ENCODE measurements at regions not wholly inside any gene's neighbourhood (a gene's known extent, or its start where the extent isn't known, plus 50 kb on each side); places are given as distances from the start of the nearest gene placed in this dataset.
"Not testable (repeated sequence)": the region's sequence is repeated elsewhere in the genome, so short reads cannot be mapped to it uniquely, and the experiment has no call there.

DNA sequence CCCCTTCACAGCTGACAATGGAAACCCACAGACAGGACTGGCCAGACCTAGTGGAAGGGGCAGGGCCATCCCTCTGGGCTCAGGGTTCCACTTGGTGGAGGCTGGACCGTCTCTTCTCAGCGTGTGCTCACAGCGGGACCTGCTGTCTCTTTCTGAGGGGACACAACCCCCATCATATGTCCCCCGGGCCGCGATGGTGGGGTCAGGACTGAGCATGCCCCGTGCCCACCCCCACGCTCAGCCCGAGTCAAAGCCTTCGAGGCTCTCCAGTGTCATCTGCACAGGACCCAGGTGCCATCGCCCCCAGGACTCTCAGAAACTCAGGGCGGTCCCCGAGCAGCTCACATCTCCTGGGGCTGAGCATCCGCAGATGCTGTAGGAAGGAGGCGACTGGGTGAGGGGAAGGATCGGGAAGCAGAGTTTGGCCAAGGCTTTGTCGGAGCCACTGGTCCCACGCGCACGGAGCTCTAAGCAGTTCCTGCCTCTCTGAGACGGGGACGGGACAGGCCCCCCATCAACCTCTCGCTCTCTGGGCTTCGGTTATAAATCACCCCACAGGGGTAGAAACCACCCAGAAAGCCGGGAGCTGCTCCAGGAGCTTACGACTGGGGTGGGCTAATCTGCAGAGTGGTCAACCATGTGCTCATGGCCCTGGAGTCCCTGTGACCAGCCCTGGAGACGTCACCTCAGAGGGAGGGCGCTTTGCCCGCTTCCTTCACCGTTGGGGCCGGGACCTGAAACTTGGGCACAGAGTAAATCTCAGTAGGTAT, 183.4 kb upstream of the SULF2 start:
- no peak for DNase-seq (ENCODE audit: low read depth in 2 of 2)

DNA sequence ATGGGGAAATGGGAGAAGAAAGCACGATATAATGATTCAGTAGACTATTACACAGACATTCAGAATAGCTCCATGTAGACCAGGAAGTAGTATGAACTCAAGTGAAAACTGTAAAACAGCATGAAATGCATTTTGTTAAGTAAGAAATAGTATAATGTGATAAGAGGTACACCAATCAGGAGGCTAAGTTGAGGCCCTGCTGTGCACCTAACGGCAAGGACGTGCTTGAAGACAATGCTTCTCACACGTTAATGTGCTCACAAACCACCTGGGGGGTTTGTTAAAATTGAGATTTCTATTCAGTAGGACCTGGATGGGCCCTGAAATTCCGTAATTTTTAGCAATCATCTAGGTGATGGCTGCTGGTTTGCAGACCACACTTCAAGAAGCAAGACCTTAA, 178.9 kb upstream of the SULF2 start:
- DNase-seq (ENCODE audit: low read depth in 2 of 2) = no peak

DNA sequence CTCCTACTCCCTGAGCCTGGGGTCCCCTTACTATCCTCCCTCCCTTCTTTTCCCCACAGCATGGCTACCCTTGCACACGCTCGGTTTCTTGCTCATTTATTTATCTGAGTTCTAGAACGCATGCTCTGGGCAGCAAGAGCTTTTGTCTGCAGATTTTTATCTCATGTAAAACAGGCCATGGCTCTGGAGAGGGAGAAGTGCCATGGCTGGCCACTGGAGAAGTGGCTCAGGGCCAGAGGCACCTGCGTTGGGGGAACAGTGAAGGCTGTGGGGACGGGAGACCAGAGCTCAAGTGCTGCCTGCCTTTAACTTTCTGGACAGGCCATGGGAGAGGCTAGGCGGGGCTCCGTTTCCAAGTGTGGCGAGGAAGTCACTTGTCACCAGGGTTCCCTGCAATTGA, 177.7 kb upstream of the SULF2 start:
- no peak for DNase-seq (ENCODE audit: low read depth in 2 of 2)

DNA sequence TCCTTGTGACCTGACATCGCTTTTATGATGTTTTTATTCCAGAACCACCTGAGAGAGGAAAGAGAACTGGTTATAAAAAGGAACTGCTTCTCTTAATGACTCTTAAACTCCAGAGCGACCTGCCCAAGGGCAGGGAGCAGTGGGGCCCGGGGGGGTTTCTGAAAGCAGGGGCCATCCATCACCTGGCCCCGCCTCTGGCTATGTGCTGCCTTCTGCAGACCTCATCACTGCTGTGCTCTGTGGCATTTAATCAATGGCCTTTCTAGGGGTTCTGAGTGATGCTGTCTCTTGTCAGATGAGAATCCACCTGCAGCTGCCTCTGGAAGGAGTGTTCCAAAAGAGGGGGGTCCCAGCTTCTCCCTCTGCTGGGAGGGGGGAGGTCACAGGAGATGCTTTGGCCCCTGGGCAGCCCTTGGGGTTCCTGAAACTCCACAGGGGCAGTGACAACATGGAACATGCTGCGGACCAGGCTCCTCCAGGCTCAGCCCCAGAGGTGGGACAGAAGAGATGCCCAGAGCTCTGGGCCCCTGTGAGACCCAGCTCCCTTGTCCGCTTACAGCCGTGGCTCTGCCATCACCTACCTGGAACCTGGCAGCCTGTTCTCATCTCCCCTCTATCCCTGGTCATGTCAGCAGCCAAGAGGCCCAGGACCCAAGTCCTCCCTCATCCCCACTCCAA, 177.1 kb upstream of the SULF2 start:
- no peak for DNase-seq (ENCODE audit: low read depth in 2 of 2)

DNA sequence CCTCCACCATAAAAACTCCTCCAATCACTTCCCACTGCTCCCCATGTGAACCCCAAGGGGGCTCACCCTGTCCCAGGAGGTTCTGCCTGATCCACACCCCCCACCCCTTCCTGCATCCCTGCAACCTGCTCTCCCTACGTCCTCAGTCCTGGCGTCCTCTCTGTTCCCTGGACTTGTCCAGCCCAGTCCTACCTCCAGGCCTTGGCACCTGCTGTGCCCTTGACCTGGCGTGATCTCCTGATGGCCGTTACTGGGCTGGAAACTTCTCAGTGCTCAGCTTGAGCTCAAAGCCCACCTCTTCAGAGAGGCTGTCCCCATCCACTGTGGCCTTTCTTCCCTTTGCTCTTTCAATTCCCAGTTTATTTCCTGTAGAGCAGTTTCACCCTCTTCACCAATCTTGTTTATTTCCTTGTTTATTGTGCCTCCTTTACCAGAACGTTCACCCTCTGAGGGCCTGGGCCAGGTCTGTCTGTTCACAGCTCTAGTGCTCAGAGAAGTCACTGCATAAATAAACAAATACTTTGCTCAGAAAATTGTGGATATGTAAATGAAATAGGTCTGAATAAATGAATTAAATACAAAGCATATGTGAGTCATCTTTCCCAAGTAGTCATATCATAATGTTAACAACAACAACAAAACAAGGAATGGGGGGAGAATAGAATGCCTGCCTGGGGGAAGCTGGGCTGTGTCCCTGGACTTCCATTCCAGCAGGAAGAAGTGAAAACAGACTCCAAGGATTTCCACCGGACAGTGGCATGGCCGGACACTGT, 175.7 kb upstream of the SULF2 start:
- no peak for DNase-seq (ENCODE audit: low read depth in 2 of 2)

DNA sequence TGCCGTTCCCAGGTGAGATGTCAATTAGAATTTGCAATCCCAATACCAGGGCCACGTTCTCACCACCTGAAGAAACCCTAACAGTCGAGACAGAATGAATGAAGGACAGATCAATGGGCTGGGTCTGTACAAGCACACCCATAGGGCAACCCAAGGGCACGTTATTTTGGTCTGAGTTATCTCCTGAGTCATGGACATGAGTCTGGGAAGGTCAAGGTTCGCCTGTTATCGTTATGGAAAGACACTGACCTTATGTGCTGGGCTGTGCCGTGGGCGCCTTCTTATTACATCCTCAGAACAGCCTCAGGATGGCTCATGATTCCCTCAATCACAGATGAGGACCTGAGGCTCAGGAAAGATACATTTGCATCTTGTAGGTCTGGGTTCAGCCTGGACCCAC, 175.0 kb upstream of the SULF2 start:
- DNase-seq (ENCODE audit: low read depth in 2 of 2) = no peak

DNA sequence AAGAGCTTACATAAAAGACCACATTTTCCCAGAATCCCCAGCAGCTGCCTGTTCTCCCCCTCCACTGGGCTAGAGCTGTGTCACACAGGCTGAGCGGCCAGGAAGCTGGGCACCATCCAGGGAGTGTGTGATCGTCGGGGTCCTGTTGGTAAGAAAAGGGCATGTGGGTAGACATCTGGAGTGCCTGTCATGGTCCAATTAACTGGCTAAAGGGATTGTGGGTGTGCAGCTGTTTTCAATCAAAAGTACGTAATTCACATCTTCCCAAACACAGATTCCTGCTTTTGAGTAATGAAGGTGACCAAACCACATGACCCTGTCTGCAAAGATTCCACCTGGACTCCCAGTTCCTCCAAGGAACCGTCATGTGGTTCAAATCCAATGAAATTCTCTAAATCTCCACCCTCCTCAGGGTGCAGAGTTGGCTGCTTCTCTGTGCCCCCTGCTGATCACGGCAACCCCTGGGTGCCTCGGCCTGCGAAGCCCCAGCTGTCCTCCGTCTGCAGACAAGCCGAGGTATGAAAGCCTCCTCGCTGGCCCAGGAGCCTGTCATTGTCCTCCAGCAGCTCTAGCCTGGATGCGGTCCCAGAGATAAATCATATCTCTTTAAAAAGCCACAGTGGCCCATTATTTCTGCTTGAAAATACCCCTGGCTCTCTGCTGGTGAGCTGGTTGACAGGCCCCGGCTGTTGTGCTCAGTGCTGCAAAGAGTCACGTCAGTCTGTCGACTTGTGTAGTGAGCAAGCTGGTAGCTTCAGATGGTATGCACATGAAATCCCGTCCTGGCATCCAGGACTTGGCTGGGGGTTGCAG, 172.9 kb upstream of the SULF2 start:
- not testable (repeated sequence) for DNase-seq (ENCODE audit: low read depth in 2 of 2)

DNA sequence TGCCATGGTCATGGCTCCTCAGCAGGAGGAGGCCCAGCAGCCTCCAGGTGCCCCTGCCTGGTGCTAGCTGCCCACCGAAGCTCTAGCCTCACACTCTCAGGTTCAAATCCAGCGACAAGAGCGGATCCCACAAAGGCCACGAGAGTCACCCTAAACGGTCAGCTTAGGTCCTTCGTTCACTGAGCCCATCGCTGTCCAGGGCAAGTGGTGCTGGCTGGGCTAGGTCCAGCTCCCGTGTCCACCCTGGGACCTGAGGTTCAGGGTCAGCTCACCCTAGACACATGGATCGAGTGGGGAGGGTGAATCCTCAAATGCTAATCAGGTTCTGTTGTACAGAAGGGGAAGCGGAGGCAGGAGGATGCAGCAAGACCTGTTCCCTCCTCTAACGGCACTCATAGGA, 171.9 kb upstream of the SULF2 start:
- DNase-seq (ENCODE audit: low read depth in 2 of 2) = no peak

DNA sequence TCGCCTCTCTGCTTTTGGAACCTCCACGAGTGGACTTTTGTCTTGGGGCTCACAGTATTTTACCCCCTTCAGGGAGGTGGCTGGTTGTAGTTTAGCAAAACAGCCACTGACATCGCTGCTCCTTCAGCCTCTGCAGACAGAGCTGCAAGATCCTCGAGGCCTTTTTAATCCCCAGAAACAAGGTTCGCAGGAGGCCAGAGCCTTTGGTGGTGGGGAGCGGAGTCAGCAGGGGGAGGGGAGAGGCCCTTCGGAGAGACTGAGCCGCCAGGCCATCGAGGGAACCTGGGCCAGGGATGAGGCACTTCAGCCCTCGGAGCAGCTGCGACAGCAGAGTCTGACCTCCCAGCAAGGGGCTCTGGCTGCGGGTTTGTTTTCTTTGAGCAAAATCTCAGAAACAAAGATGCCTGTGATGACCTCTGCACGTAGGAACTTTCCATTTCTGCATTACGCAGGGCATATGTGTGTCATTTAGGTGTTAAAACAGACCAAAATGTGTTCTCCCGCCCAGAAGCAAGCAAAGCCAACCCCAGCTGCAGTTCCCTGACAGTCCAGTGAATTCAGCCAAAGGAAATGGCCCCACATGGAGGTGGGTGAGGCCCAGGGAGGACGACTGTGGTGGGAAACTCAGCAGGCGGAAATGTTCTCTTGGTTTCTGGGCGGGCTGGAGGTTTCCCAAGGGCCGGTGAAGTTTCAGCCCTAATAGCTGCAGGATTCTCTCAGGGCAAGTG, 171.2 kb upstream of the SULF2 start:
- no peak for DNase-seq (ENCODE audit: low read depth in 2 of 2)

DNA sequence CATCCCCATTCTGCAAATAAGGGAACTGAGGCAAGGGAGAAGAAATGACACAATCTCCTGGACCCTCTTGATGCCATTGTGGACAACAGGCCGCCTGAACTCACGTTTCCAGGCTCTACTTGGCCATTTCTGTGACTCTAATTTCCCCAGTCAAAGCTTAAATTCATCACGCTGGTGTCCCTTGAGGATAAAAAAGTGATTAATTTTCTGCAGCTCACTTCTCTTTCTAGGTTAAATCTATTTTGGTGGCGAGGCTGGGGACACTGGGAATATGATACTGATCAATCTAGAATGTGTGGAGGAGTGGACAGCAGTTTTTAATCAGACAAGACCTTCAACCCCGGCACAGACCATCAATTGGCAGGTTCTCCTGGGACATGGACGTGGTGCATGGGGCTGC, 168.2 kb upstream of the SULF2 start:
- no peak for DNase-seq (ENCODE audit: low read depth in 2 of 2)

DNA sequence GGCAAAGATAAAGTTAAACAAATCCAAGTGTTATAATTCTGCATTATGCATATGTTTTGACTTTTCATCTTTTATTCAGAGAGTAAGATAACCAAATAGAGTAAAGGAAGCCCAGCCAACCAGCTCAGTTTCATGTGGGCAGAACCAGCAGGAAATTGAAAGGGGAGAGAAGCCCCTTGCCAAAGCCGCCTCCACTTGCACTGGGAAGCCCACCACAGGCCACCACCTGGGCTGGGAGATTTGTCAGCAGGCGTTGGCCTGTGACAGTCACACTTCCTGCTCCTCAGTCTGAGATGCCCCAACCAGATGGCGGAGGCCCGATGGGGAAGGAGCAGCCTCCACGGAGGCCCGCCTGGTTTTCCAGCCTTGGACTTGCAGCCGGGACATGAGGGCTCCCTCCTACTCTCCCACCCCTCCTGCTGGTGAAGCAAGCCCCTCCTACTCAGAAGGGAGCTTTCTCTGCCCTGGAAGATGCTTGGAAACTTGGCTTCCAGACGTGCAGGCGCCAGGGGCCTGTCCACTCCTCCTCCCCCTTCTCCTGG, 166.8 kb upstream of the SULF2 start:
- no peak for DNase-seq (ENCODE audit: low read depth in 2 of 2)

DNA sequence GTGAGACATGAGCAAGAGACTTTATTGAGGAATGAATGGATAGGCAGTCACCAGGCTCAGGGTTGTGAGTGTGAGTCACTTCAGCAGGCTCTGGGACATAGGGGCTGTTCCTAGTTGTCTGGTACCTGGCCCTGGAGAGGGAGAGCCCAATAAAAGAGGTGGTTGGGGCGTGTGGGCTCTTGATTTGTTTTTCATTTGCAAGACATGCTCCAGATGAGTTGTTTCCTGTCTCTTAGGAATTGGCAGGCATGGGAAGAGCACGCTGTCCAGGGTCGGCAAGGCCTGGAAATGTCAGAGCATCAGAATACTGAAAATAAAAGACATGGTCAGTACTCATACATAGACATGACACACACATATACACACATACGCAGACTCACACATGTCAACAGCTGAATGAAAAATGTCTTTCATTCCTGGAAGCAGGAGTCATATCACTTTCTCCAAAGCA, 166.3 kb upstream of the SULF2 start:
- no peak for DNase-seq (ENCODE audit: low read depth in 2 of 2)

DNA sequence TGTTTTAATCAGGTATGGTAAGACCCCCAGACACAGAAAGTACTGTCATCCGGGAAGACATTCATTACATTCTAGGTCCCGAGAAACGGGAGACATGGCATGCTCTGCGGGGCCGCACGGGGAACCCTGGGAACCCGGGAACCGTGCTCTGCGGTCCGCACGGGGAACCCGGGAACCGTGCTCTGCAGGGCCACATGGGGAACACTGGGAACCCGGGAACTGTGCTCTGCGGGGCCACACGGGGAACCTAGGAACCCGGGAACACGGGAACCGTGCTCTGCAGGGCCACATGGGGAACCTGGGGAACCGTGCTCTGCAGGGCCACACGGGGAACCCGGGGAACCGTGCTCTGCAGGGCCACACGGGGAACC, 165.6 kb upstream of the SULF2 start:
- no peak for DNase-seq (ENCODE audit: low read depth in 2 of 2)

DNA sequence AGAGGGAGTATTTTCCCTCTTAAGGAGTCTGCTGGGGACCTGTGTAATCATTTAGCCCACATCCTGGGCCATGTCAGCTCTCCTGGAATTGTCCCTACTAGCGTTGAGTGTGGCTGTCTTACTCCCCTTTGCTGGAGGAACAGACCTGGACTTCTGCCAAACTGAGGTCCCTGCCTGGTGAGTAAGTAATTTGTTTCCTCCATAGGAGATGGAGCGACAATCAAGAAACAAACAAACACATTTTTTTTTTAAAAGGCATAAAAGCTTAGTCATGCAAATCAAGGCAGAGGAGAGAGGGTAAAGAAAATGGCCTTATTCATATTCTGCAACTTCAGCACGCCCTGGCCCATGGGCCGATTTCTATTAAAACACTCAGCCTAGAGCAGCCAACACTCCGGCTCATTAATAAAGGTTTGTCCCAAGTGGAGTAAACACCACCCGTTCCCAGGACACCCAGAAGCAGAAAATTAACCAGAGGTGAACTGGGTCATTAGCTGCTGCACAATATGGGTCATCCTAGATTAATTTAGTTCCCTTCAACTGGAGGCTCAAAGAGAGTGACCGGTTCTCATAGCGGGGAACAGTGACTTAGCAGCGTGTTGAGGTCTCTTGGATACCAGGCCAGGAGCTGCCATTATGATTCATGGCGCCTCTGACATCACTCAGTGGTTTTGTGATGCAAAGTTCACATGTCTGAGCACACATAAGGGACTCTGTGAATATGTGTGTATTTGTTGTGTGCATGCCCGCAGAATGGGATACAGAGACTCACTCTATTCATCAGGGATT, 165.0 kb upstream of the SULF2 start:
- no peak for DNase-seq (ENCODE audit: low read depth in 2 of 2)

DNA sequence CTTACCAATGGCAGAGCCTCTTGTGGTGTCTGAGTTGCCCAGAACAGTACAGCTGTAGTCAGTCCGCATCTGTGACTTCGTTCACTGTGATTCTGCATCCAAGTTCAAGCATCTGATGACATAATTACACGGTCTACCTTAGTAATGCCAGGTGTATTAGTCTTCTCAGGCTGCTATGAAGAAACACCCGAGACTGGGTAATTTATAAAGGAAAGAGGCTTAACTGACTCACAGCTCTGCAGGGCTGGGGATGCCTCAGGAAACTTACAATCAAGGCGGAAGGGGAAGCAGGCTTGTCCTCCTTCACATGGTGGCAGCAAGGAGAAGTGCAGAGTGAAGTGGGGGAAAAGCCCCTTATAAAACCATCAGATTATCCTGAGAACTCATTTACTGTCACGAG, 163.9 kb upstream of the SULF2 start:
- no peak for DNase-seq (ENCODE audit: low read depth in 2 of 2)

DNA sequence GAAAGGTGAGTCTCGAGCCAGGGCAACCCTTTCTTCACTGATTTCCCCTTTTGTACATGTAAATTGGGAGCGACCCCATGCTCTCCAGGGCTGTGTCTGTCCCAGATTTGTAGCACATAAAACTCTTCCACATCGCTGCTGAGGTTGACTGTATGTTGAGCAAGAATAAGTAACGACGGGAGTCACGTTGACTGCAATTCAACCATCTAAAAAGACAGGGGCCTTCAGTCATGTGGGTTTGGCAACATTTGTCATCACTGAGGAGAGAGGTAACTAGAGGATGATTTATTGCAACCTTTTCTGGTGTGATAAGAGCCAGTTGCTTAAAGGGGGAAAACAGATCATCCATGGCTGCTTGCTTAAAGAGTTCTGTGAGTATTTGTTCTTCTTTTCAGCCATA, 159.4 kb upstream of the SULF2 start:
- no peak for DNase-seq (ENCODE audit: low read depth in 2 of 2)

DNA sequence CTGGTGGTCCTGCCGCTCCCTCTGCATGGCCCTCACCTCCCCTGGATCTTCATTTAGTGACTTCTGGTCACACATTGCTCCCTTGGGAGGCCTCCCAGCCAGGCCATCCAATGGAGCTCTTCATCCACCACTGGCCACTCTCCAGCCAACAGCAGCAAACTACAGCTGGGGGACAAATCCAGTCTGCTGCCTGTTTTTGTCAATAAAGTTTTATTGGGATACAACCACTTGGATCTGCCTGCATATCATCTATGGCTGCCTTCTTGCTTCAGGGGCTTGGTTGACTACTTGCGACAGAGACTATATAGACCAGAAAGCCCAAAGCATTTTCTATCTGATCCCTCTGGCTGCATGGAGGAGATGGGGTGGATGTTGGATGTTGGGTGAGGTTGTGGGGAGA, 156.6 kb upstream of the SULF2 start:
- no peak for DNase-seq (ENCODE audit: low read depth in 2 of 2)

DNA sequence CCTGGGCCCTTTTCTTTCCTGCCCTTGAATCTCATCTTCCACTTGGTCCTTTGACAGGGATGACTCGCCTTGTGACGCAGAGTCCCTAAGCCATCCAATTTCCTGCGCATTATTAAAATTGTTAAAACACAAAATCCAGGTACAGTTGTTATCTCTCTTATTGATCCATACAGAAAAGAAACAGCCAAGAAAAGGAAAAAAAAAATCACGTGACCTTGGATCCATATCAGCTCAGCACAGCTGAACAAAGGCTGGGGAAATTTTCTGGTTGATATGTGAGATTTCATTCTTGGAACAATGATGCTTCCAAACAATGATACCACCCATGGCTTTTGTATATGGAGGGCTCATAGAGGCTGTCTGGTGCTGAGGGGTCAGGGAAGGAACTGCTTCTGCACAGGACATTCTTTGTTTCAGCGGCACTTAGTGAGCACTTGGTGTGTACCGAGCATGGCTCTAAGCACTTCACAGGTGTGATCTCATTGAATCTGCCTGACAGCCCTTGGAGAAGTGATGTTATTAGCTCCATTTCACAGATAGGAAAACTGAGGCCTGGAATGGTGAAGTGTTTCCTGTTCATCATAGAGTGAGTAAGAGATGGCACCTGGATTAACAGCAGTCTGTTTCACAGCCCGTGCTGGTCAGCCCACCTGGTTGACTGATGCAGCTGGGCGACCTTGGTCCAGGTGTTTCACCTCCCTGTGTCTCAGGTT, 155.0 kb upstream of the SULF2 start:
- DNase-seq (ENCODE audit: low read depth in 2 of 2) = no peak

DNA sequence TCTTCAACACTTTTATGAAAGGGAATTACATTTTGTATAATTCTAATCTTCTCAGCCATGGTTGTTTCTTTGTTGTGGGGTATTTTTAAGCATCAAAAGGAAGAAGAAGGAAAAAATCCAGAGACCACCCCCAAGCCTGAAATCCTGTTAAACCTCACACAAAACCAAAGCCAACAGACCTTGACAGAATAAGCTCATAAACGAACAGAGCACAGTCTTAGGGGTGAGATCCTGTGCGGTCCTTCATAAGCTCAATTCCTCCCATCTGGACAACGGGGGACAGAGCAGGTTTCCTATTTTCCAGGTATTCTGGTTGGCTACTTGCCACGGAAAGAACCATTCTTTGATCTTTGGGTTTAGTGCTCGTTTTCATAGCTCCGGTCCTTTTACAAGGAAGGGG, 151.3 kb upstream of the SULF2 start:
- no peak for DNase-seq (ENCODE audit: low read depth in 2 of 2)

DNA sequence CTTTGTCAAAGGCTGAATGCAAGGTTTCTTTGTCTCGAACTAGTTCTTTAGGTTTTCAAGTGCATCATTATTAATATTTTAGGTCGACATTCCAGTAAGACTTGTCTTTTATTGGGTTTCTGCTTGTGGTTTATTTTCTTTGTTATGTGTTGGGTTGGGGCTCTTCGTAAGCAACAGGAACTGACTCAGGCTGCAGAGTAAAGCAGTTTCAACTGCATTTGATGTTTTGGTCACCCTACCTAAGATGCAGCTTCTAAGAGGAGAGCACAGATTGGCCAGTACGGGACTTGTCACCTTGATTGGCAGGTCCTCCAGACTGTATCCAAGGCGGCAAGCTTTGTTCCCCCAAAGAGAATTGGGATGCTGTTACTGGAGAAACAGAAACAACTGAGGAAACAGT, 149.5 kb upstream of the SULF2 start:
- DNase-seq (ENCODE audit: low read depth in 2 of 2) = no peak
